SK-N-MC (cell line): ENCODE measurements at regions not wholly inside any gene's neighbourhood (a gene's known extent, or its start where the extent isn't known, plus 50 kb on each side); places are given as distances from the start of the nearest gene placed in this dataset.

Experiments
- EZH2 ChIP-seq: fragments of 200-600 bp; sonication (generic); IDR thresholded peaks from one replicate; pipeline ENCODE4 v1.6.1; 2017; ENCODE audit warnings: antibody characterized with exemption
- POLR2AphosphoS5 ChIP-seq: IDR thresholded peaks from 2 replicates; pipeline ENCODE4 v1.6.1; 2012; ENCODE audit warnings: mild to moderate bottlenecking, low read depth, low read length, borderline replicate concordance

GRCh38 chr2:145832681-145833080, 1312.8 kb upstream of the ZEB2 start:
- TF ChIP-seq EZH2 (no peak), POLR2AphosphoS5 (no peak)
